IMR-90 (cell line): ENCODE measurements at regions not wholly inside any gene's neighbourhood (a gene's known extent, or its start where the extent isn't known, plus 50 kb on each side); places are given as distances from the start of the nearest gene placed in this dataset.
A peak's percentile ranks its signal among the peaks of the same experiment; 100 is the strongest.

ENCODE experiments used
- ATAC-seq: fragments of 200-7000 bp; cut with Tn5 transposase; 2 replicates; pipeline ENCODE4 v1.9.1; 2020; ENCODE audit warnings: low read depth, mild to moderate bottlenecking, moderate library complexity
- BruUV-seq: library from RNA; stranded (reverse); fragments of 400-500 nt; replicated peaks from 2 replicates; lab custom pipeline; 2021; lab: Mats Ljungman, UMichigan
- CTCF ChIA-PET: fragments of 300-600 bp; formaldehyde crosslinking; extraction: SDS; loops from one replicate; lab custom pipeline; 2021; ENCODE audit warnings: antibody characterized with exemption; lab: Yijun Ruan, JAX
- POLR2A ChIA-PET: fragments of 300-600 bp; sonication (Branson Sonifier 250); formaldehyde crosslinking; loops from one replicate; lab custom pipeline; 2022; ENCODE audit warnings: antibody characterized with exemption; ENCODE audit not compliant: unreplicated experiment; lab: Charles Lee
- DNase-seq: peaks from one replicate; pipeline ENCODE4 v3.0.0; 2013
- H2AFZ ChIP-seq: replicated peaks from 2 replicates; pipeline ENCODE3; 2013; ENCODE audit warnings: low read length, mild to moderate bottlenecking; ENCODE audit not compliant: poor library complexity
- H2AK5ac ChIP-seq: 2 replicates; pipeline ENCODE4 v1.6.1; 2013; ENCODE audit warnings: low read depth, low read length, inconsistent platforms
- H2AK9ac ChIP-seq: replicated peaks from 2 replicates; pipeline ENCODE3; 2013; ENCODE audit warnings: mild to moderate bottlenecking, low read depth, low read length, moderate library complexity; ENCODE audit not compliant: poor library complexity
- H2BK120ac ChIP-seq: 2 replicates; pipeline ENCODE4 v1.6.1; 2013; ENCODE audit warnings: low read depth, low read length, inconsistent platforms
- H2BK15ac ChIP-seq: 3 replicates; pipeline ENCODE4 v1.6.1; 2013; ENCODE audit warnings: low read depth, low read length, inconsistent platforms
- H2BK20ac ChIP-seq: 2 replicates; pipeline ENCODE4 v1.6.1; 2013; ENCODE audit warnings: low read depth, mild to moderate bottlenecking, inconsistent platforms, low read length, moderate library complexity
- H2BK5ac ChIP-seq: 2 replicates; pipeline ENCODE4 v1.6.1; 2013; ENCODE audit warnings: mild to moderate bottlenecking, low read depth, low read length, inconsistent platforms; ENCODE audit not compliant: poor library complexity, severe bottlenecking
- H3K14ac ChIP-seq: replicated peaks from 2 replicates; pipeline ENCODE4 v1.6.1; 2013; ENCODE audit warnings: low read depth, low read length, inconsistent platforms
- H3K18ac ChIP-seq: 2 replicates; pipeline ENCODE4 v1.6.1; 2013; ENCODE audit warnings: low read depth, low read length, control low read depth
- H3K23ac ChIP-seq: 2 replicates; pipeline ENCODE4 v1.6.1; 2013; ENCODE audit warnings: low read depth, low read length, inconsistent platforms
- H3K27ac ChIP-seq: 2 replicates; pipeline ENCODE4 v1.5.1; 2013; ENCODE audit warnings: mild to moderate bottlenecking, control low read depth, low read length; ENCODE audit not compliant: insufficient read depth
- H3K27me3 ChIP-seq: 2 replicates; pipeline ENCODE4 v1.6.1; 2013; ENCODE audit warnings: low read length; ENCODE audit not compliant: control insufficient read depth, insufficient read depth
- H3K36me3 ChIP-seq: 2 replicates; pipeline ENCODE4 v1.6.1; 2013; ENCODE audit warnings: low read length, mixed read lengths; ENCODE audit not compliant: control insufficient read depth, insufficient read depth
- H3K4ac ChIP-seq: 2 replicates; pipeline ENCODE4 v1.6.1; 2013; ENCODE audit warnings: low read depth, low read length, inconsistent platforms
- H3K4me1 ChIP-seq: 2 replicates; pipeline ENCODE4 v1.6.1; 2013; ENCODE audit warnings: low read length, mixed read lengths; ENCODE audit not compliant: control insufficient read depth, insufficient read depth
- H3K4me2 ChIP-seq: 2 replicates; pipeline ENCODE4 v1.6.1; 2013; ENCODE audit warnings: low read depth, mild to moderate bottlenecking, control low read depth, low read length, moderate library complexity
- H3K4me3 ChIP-seq: 2 replicates; pipeline ENCODE4 v1.5.1; 2013; ENCODE audit warnings: low read depth, mild to moderate bottlenecking, control low read depth, low read length, moderate library complexity; ENCODE audit not compliant: insufficient read depth
- H3K56ac ChIP-seq: 2 replicates; pipeline ENCODE4 v1.6.1; 2013; ENCODE audit warnings: low read length, inconsistent platforms; ENCODE audit not compliant: insufficient read depth; ENCODE audit errors: extremely low read depth
- H3K79me1 ChIP-seq, 2 experiments: 2 replicates each; pipeline ENCODE4 v1.6.1; 2013; ENCODE audit warnings: low read length in 2 of 2, inconsistent platforms in 1 of 2, low read depth in 1 of 2
- H3K9ac ChIP-seq: 2 replicates; pipeline ENCODE4 v1.6.1; 2013; ENCODE audit warnings: low read depth, low read length, control low read depth
- H3K9me1 ChIP-seq: 2 replicates; pipeline ENCODE4 v1.6.1; 2013; ENCODE audit warnings: low read length, inconsistent platforms; ENCODE audit not compliant: insufficient read depth
- H3K9me3 ChIP-seq: 2 replicates; pipeline ENCODE4 v1.6.1; 2013; ENCODE audit warnings: low read length; ENCODE audit not compliant: control insufficient read depth, insufficient read depth
- H4K20me1 ChIP-seq: 2 replicates; pipeline ENCODE4 v1.6.1; 2013; ENCODE audit warnings: low read length, inconsistent platforms; ENCODE audit not compliant: insufficient read depth
- H4K5ac ChIP-seq: 2 replicates; pipeline ENCODE4 v1.6.1; 2013; ENCODE audit warnings: mild to moderate bottlenecking, low read depth, low read length, control low read depth
- H4K8ac ChIP-seq, 2 experiments: 2 replicates each; pipeline ENCODE4 v1.6.1; 2013; ENCODE audit warnings: low read depth in 2 of 2, low read length in 2 of 2, control low read depth in 1 of 2, inconsistent platforms in 1 of 2
- H4K91ac ChIP-seq: 2 replicates; pipeline ENCODE4 v1.6.1; 2013; ENCODE audit warnings: low read depth, low read length, inconsistent platforms; ENCODE audit not compliant: insufficient read depth
- CEBPB ChIP-seq: IDR thresholded peaks from 2 replicates; pipeline ENCODE4 v1.6.1; 2012; ENCODE audit warnings: low read depth, low read length, improper control_type of control experiment
- CHD1 ChIP-seq: IDR thresholded peaks from 2 replicates; pipeline ENCODE4 v1.6.1; 2012; ENCODE audit warnings: low read depth, low read length, improper control_type of control experiment
- FOS ChIP-seq: fragments of 150-350 bp; IDR thresholded peaks from 2 replicates; pipeline ENCODE4 v1.6.1; 2016; ENCODE audit warnings: low read depth, low read length
- MXI1 ChIP-seq: IDR thresholded peaks from 2 replicates; pipeline ENCODE4 v1.6.1; 2012; ENCODE audit warnings: low read depth, mild to moderate bottlenecking, low read length, moderate library complexity, borderline replicate concordance
- NFE2L2 ChIP-seq: fragments of 150-350 bp; IDR thresholded peaks from 2 replicates; pipeline ENCODE4 v1.6.1; 2016; ENCODE audit warnings: low read depth, mild to moderate bottlenecking, low read length
- RAD21 ChIP-seq: IDR thresholded peaks from 2 replicates; pipeline ENCODE4 v1.6.1; 2012; ENCODE audit warnings: low read length, improper control_type of control experiment
- RCOR1 ChIP-seq: IDR thresholded peaks from 2 replicates; pipeline ENCODE4 v1.6.1; 2012; ENCODE audit warnings: mild to moderate bottlenecking, low read length, improper control_type of control experiment; ENCODE audit not compliant: insufficient replicate concordance
- RFX5 ChIP-seq: IDR thresholded peaks from 2 replicates; pipeline ENCODE4 v1.8.0; 2012; ENCODE audit warnings: low read depth, mild to moderate bottlenecking, low read length, moderate library complexity
- WGBS, 2 experiments: methylation state at CpG; one replicate each; pipeline versions ENCODE4 v1.1.5 to v1.1.7; 2013; ENCODE audit warnings: missing lambda C conversion rate in 2 of 2; ENCODE audit not compliant: insufficient read length in 1 of 2; ENCODE audit errors: extremely low coverage in 2 of 2; 5-methylcytosine and 5-hydroxymethylcytosine counted together
- dilution Hi-C: fragments of 300-500 bp; cut with HindIII; formaldehyde crosslinking; loops from one replicate; pipeline ENCODE4 v1.14.3; 2018; ENCODE audit warnings: low sequenced_read_pairs; ENCODE audit not compliant: unreplicated experiment
- in situ Hi-C: fragments of 300-500 bp; cut with MboI; formaldehyde crosslinking; loops from 3 replicates; pipeline ENCODE4 v1.14.3; 2019; ENCODE audit warnings: low sequenced_read_pairs, inconsistent platforms, mixed read lengths
- intact Hi-C: fragments of 100-400 bp; cut with micrococcal nuclease; formaldehyde crosslinking; loops from 2 replicates; pipeline ENCODE4 v1.10.0; 2022
- TF ChIP-seq, protein P1 (sequence below): conservative IDR thresholded peaks from 2 replicates; pipeline ENCODE4 v1.5.1; 2012; ENCODE audit warnings: mild to moderate bottlenecking, low read depth, low read length, improper control_type of control experiment

DNA sequence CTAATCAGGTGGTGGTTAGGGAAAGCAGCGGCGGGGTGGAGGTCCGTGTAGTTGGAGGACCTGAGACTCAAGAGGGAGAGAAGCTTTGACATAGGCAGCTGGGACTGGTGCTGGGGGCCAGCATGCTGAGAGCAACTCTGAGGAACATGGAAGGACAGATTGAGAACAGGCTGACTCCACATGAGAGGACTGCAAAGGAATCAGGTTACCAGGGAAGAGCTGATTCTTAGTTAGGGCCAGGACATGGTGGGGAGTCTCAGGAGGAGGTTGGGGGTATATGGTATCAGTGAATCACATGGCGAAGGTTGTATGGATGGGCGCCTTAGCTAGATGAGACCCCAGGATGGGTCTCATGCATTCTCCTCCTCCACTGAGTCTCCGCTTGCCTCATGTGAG, 264.0 kb upstream of the BOD1L1 start:
- Histone ChIP-seq H3K9me3 (no peaks in the 10 kb centered on the region), H3K9ac (peak overlapping the region; percentile 33), H3K27ac (peak overlapping the region; percentile 89), H3K79me1 (peaks cover 0 to 9% of the 10 kb centered on the region in 2 experiments; a peak in 2 of 4 replicates), H3K18ac (peak overlapping the region; percentile 83), H2BK5ac (peak overlapping the region; percentile 99), H4K20me1 (no peaks in the 10 kb centered on the region), H3K36me3 (no peaks in the 10 kb centered on the region), H3K27me3 (no peaks in the 10 kb centered on the region), H4K5ac (peak overlapping the region; percentile 74), H3K56ac (peak overlapping the region; percentile 94), H3K4me1 (peaks cover 28% of the 10 kb centered on the region), H4K91ac (peak overlapping the region; percentile 99), H2BK15ac (peak overlapping the region; percentile 97), H3K4me2 (peak overlapping the region; percentile 63), H3K23ac (peak overlapping the region; percentile 96), H2AK5ac (peak overlapping the region; percentile 97), H2AFZ (peak overlapping the region; percentile 78), H2BK120ac (peak overlapping the region; percentile 97), H3K9me1 (peaks cover 19% of the 10 kb centered on the region), H4K8ac (peak overlapping the region; percentile 76 to 89), H3K4me3 (no peak overlapping the region), H3K14ac (peak overlapping the region; percentile 92), H3K4ac (peak overlapping the region; percentile 97), H2AK9ac (peak overlapping the region; percentile 99), H2BK20ac (peak overlapping the region; percentile 98)
- intact Hi-C loops = loop anchor here (5.0 kb wide), 2 partner anchors 234 to 1111 kb away; partner anchors contain the start of gene CPEB2
- in situ Hi-C loops = loop anchor here (10.0 kb wide), 1 partner anchor 1113 kb away; the partner anchor contains the start of gene CPEB2
- ChIA-PET CTCF (no interaction called here), POLR2A (no interaction called here)
- dilution Hi-C loops = no loop called here
- ATAC-seq (peak; percentile 10), DNase-seq (peak; percentile 71)
- TF ChIP-seq RCOR1 (no peak), RAD21 (no peak), FOS (no peak), NFE2L2 (no peak), RFX5 (no peak), MXI1 (no peak), CHD1 (no peak), CEBPB (no peak)
- TF ChIP-seq, protein P1, sequence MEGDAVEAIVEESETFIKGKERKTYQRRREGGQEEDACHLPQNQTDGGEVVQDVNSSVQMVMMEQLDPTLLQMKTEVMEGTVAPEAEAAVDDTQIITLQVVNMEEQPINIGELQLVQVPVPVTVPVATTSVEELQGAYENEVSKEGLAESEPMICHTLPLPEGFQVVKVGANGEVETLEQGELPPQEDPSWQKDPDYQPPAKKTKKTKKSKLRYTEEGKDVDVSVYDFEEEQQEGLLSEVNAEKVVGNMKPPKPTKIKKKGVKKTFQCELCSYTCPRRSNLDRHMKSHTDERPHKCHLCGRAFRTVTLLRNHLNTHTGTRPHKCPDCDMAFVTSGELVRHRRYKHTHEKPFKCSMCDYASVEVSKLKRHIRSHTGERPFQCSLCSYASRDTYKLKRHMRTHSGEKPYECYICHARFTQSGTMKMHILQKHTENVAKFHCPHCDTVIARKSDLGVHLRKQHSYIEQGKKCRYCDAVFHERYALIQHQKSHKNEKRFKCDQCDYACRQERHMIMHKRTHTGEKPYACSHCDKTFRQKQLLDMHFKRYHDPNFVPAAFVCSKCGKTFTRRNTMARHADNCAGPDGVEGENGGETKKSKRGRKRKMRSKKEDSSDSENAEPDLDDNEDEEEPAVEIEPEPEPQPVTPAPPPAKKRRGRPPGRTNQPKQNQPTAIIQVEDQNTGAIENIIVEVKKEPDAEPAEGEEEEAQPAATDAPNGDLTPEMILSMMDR = no peak
- no TSS peak for BruUV-seq
- WGBS, 2 experiments = 100% methylated on average over 2 of the region's 6 CpGs; no CpG with 5 or more reads in 1 of the 2 experiments
